ENCODE measurements at regions not wholly inside any gene's neighbourhood (a gene's known extent, or its start where the extent isn't known, plus 50 kb on each side); places are given as distances from the start of the nearest gene placed in this dataset.

DNA sequence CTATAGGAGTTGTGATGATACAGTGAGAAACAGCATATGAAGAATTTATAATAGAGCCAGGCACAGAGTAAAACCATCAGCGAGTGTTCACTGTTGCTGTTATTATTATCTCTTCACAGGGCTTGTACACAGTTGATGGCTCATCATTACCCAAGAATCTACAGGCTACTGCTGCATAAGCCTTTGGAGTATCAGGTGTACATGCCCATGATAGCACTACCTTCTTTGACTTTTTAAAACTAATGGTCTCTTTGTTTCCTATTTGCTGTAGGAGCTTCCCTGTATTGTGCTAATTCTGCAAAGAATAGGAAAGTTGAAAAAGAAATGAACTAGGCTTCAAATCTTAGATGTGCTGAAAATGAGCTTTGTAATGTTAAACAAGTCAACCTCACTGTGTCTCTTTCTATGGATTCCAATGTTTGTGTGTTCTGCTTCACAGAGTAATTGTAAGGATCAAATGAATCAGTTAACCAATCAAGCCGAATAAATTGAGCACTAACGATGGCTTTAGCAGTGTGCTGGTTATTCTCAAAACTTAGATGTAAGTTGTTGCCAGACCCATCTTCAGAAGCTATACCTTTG lies 138.8 kb downstream of the TUSC7 start:
- DNase-seq (ENCODE audit: low read depth): no peak

DNA sequence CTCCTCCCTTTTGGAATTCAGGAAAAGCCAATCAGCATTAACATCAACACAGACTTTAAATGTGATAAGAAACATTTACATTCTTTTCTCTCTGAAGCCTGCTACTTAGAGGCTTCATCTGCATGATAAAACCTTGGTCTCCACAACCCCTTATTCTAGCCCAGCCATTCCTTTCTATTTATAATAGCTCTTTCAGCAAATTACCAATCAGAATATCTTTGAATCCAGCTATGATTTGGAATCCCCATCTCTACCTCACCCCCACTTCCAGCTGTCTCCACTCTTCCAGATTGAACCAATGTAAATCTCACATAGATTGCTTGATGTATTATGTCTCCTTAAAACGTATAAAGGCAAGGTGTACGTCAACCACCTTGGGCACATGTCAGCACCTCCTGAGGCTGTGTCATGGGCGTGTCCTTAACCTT lies 139.7 kb downstream of the TUSC7 start:
- no peak for DNase-seq (ENCODE audit: low read depth)

DNA sequence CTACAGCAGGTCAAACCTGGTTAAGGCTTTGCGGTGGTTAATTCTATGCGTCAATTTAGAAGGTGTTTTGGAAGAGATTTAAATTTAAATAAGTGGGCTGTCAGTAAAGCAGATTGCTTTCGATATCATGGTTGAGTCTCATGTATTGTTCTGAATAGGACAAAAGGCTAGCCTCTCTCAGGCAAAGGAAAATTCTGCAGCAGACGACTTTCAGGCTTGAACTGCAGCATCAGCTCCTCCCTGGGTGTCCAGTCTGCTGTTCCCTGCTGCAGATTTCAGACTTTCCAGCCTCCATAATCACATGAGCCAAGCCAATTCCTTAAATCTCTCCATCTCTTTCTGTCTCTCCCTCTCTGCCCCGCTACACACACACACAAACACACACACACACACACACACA lies 143.2 kb downstream of the TUSC7 start:
- no peak for DNase-seq (ENCODE audit: low read depth)

DNA sequence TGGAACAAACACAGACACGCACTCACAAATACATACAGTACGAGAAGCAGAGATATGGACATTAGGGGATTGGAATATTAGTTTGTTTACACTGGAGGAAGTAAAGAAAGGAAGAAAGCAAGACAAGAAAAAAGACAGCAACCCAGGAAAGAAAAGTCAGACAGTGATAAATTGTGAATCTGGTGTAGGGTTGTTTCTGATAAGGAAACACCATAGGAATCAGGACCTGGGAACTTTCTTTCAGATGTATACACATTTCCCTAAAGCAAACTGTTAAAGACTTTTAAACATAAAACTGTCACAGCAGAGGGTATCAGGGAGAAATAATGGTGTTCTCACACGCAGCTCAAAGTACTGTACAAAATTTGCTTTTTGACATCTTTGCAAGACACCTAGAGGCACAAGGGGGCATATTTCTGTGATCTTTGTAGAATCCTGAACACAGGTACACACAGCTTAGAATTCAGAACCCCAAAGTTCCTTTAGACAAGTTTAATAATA lies 153.7 kb downstream of the TUSC7 start:
- DNase-seq (ENCODE audit: low read depth): no peak

DNA sequence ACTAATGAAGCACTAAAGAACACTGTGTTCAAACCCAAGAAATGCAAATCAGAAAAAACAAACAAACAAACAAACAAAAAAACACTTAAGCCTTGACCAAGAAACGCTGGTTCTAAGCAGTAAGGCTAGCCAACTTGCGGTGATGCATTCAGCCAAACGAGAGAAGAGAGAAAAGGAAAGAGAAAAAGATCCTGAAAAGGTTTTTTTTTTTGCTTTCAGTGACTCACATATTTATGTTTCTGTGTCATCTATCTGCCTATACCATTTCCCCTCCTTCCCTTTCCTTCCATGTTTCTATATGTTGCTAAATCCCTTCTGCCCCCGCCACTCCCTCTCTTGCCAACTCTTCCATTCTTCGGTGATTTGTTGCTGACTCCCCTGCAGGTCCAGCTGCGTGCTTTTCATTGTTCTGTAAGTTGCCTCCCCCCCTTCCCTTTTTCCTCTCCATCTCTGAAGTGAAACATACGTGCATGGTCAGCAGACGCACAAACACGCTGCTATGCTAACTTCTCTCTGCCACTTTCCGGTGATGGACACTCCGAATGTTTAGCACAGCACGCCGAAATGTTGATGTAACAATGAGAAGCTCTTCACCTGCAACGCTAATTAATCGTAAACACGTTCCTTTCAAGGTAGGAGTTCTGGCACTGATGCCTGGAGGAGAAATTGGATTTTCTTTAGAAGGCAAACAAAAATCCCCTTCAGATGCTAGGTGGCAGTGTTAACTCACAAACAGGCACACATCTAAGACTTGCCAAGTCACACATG lies 154.4 kb downstream of the TUSC7 start:
- peak; percentile 40 for DNase-seq (ENCODE audit: low read depth)

DNA sequence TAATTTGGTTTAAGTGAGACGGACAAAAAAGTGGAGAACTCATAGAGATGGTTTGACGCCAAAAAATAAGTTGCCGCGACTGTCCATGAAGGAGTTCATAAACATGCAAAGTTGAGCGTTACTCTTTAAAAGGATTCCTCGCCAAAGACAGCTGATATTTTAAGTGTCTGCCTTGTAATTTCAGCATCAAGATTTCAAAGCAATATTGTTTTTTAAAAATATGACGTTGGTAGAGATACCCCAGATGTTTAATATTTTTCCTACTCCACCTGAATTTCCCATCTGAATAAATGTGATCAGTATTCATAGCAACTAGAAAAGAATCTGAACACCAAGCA lies 155.0 kb downstream of the TUSC7 start:
- DNase-seq (ENCODE audit: low read depth): no peak

- DNase-seq (ENCODE audit: low read depth): no peak
These were observed 160.8 kb downstream of the TUSC7 start for GRCh38 chr3:116870379-116870778.

GRCh38 chr3:116871905-116872304 lies 162.3 kb downstream of the TUSC7 start:
- no peak for DNase-seq (ENCODE audit: low read depth)

DNA sequence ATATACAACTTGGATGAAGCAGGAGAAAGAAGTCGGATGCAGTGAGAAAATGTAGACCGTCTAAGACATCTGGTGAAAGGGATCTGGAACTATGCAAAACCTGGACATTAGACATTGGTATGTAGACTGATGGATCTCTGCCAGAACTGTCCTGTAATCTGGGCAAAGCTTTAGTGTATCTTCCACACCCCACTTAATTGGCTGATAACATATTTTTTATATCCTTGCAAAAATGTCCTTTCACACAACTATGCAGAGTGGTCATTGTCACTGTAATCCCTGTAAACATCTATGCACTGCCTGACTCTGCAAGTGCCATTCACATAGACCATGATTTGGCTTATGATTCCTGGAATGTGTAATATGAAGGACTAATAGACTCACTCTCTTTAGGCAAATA lies 163.1 kb downstream of the TUSC7 start:
- no peak for DNase-seq (ENCODE audit: low read depth)

- DNase-seq (ENCODE audit: low read depth): no peak
These were observed 163.6 kb downstream of the TUSC7 start for GRCh38 chr3:116873142-116873541.

GRCh38 chr3:116877968-116878367 lies 168.4 kb downstream of the TUSC7 start:
- no peak for DNase-seq (ENCODE audit: low read depth)

- no peak for DNase-seq (ENCODE audit: low read depth)
These were observed 176.8 kb downstream of the TUSC7 start for GRCh38 chr3:116886202-116886893.

GRCh38 chr3:116896116-116896515 lies 186.5 kb downstream of the TUSC7 start:
- peak; percentile 45 for DNase-seq (ENCODE audit: low read depth)

GRCh38 chr3:116897382-116897781 lies 187.8 kb downstream of the TUSC7 start:
- DNase-seq (ENCODE audit: low read depth): no peak

DNA sequence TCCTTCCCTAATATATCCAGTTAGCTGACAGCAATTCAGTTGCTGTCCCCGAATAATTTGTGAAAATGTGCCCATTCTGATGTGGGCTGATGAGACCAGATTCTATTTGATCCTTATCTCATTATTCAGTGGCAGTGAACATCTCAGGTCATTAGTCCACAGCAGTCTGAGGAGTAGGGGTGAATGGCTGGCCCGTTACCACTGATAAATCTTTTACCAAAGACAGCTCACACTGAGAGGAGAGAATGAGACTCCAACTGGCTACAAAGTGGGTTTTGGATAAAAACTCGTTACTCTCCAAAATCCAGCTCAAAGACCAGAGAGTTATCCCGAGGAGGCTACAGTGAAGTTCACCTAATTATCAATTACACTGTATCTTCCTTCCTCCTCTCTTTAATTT lies 189.7 kb downstream of the TUSC7 start:
- DNase-seq (ENCODE audit: low read depth): no peak

GRCh38 chr3:116905334-116905733 lies 195.8 kb downstream of the TUSC7 start:
- DNase-seq (ENCODE audit: low read depth): no peak

- peak; percentile 30 for DNase-seq (ENCODE audit: low read depth)
These were observed 196.2 kb downstream of the TUSC7 start for GRCh38 chr3:116905794-116906193.

DNA sequence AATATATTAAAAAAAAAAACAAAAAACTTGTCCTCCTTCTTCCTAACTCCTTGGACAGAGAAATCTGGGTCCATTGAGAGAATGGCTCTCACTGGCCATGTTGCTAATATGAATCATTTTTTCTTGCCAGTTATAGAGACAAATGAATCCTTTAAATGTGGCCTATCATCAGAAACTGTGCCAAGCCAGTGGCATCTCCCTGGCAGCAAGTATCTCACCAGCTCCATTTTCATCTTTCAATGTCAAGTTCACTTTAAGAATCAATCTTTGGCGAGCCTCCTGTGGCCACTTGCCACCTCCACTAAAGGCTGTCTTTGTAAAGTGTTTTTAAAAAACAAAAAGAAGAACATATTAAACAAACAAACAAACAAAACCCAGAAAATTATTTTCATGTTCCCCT lies 202.5 kb downstream of the TUSC7 start:
- no peak for DNase-seq (ENCODE audit: low read depth)

GRCh38 chr3:116914004-116914403 lies 204.4 kb downstream of the TUSC7 start:
- no peak for DNase-seq (ENCODE audit: low read depth)

- DNase-seq (ENCODE audit: low read depth): no peak
These were observed 207.3 kb downstream of the TUSC7 start for GRCh38 chr3:116916836-116917235.

DNA sequence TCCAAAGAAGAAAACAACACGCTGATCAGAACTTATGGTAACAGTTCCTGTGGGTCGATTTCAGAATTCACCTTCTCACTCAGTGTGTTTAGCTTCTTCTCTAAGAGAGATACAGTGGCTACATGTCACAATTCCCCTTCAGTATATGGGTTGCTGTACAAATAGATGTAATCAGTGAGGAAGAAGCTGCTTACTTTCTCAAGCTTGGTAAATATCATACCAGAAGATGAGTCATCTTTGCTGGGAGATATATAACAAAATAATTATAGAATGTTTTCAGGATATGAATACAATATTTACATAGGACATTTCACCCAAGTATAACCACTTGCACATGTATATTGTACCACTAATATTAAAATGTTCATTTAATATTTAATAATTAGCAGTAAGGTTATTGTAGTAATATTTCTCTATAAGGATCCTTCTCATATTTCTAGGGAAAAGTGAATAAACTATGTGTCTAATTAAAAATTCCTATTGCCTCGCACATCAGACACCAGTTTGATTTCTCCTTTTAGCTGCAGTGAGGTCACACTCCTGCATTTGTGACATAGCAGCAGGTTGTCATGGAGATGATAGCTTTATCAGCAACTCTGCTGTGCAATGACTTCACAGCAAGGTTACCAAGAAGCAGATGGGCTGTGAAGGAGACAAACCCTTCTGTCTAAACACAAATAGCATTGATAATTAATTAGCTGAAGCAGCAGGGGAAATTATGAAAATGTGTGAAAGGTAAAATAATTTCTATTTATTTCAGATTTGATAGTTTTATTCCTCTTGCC lies 211.4 kb downstream of the TUSC7 start:
- DNase-seq (ENCODE audit: low read depth): no peak

GRCh38 chr3:116927918-116928317 lies 218.3 kb downstream of the TUSC7 start:
- no peak for DNase-seq (ENCODE audit: low read depth)

Measured in renal cortical epithelial cell (primary cell).